ENCODE measurements at regions not wholly inside any gene's neighbourhood (a gene's known extent, or its start where the extent isn't known, plus 50 kb on each side); places are given as distances from the start of the nearest gene placed in this dataset.
"Not testable (repeated sequence)": the region's sequence is repeated elsewhere in the genome, so short reads cannot be mapped to it uniquely, and the experiment has no call there.

GRCh38 chr17:31721291-31722025 lies 137.6 kb downstream of the COPRS start:
- ChIA-PET POLR2A (no interaction called here), CTCF (no interaction called here)

GRCh38 chr17:31717251-31717650 lies 141.8 kb downstream of the COPRS start:
- POLR2A ChIA-PET; H3K27me3 Mint-ChIP-seq (ENCODE audit: low read depth); H3K4me1 Mint-ChIP-seq; DNase-seq (ENCODE audit: low spot score); H3K36me3 Mint-ChIP-seq; ATAC-seq; H3K27ac Mint-ChIP-seq; H3K4me3 Mint-ChIP-seq; CTCF ChIA-PET: not testable (repeated sequence)
- peaks cover 12% of the 10 kb centered on the region for H3K9me3 Mint-ChIP-seq

More at GRCh38 chr17:31721291-31722025, 137.6 kb downstream of the COPRS start:
- H3K27me3 Mint-ChIP-seq (ENCODE audit: low read depth): no peaks in the 10 kb centered on the region
- TF ChIP-seq ATF2 (CRISPR knock-in tag; IDR thresholded peaks at IDR 0.05; ENCODE audit: borderline replicate concordance, low read depth) (no peak), ZNF121 (CRISPR knock-in tag; IDR thresholded peaks at IDR 0.05) (no peak), SP1 (CRISPR knock-in tag; conservative IDR thresholded peaks at IDR 0.05) (no peak), SMAD4 (CRISPR knock-in tag; IDR thresholded peaks at IDR 0.05) (no peak), FOXJ3 (CRISPR knock-in tag; IDR thresholded peaks at IDR 0.05; ENCODE audit: borderline replicate concordance) (no peak), CREB1 (CRISPR knock-in tag; IDR thresholded peaks at IDR 0.05) (no peak), NR1H2 (CRISPR knock-in tag; IDR thresholded peaks at IDR 0.05) (no peak), ATF1 (CRISPR knock-in tag; IDR thresholded peaks at IDR 0.05) (no peak), CDX4 (CRISPR knock-in tag; IDR thresholded peaks at IDR 0.05; ENCODE audit: borderline replicate concordance) (no peak), MAX (CRISPR knock-in tag; IDR thresholded peaks at IDR 0.05) (no peak), HMGA2 (CRISPR knock-in tag; IDR thresholded peaks at IDR 0.05) (no peak), E2F5 (CRISPR knock-in tag; IDR thresholded peaks at IDR 0.05) (no peak)
- ATAC-seq (no peak), DNase-seq (ENCODE audit: low spot score) (no peak)
- H3K9me3 Mint-ChIP-seq: no peaks in the 10 kb centered on the region
- H3K4me3 Mint-ChIP-seq: no peak overlapping the region
- no peaks in the 10 kb centered on the region for H3K36me3 Mint-ChIP-seq
- H3K27ac Mint-ChIP-seq: no peak overlapping the region
- H3K4me1 Mint-ChIP-seq: no peaks in the 10 kb centered on the region

- CTCF ChIA-PET: no interaction called here
- ATAC-seq (no peak), DNase-seq (ENCODE audit: low spot score) (no peak)
- TF ChIP-seq TCF7 (CRISPR knock-in tag; IDR thresholded peaks at IDR 0.05; ENCODE audit: low read depth): no peak
- no peak for TF ChIP-seq ZNF232 (CRISPR knock-in tag; IDR thresholded peaks at IDR 0.05)
- TF ChIP-seq ZNF423 (CRISPR knock-in tag; IDR thresholded peaks at IDR 0.05): no peak
- no peak for TF ChIP-seq ZSCAN18 (CRISPR knock-in tag; IDR thresholded peaks at IDR 0.05)
- TF ChIP-seq NFE2L1 (CRISPR knock-in tag; IDR thresholded peaks at IDR 0.05): no peak
- TF ChIP-seq ZNF263 (CRISPR knock-in tag; IDR thresholded peaks at IDR 0.05; ENCODE audit: low read depth): no peak
- TF ChIP-seq IRF2 (CRISPR knock-in tag; IDR thresholded peaks at IDR 0.05; ENCODE audit: borderline replicate concordance, low read depth): no peak
- no peak for TF ChIP-seq EMX1 (CRISPR knock-in tag; IDR thresholded peaks at IDR 0.05)
- no peak for TF ChIP-seq ESRRA (CRISPR knock-in tag; IDR thresholded peaks at IDR 0.05; ENCODE audit: borderline replicate concordance)
- no peak for TF ChIP-seq ERG (CRISPR knock-in tag; IDR thresholded peaks at IDR 0.05)
- POLR2A ChIA-PET: interaction anchor here (0.6 kb wide), 1 partner anchor 464 kb away, joined by 3 read pairs; no protein-coding TSS in a partner anchor
- no peak overlapping the region for H3K27ac Mint-ChIP-seq
- H3K9me3 Mint-ChIP-seq: peaks cover 12% of the 10 kb centered on the region
- no peaks in the 10 kb centered on the region for H3K27me3 Mint-ChIP-seq (ENCODE audit: low read depth)
- H3K36me3 Mint-ChIP-seq: no peaks in the 10 kb centered on the region
- no peaks in the 10 kb centered on the region for H3K4me1 Mint-ChIP-seq
- no peak overlapping the region for H3K4me3 Mint-ChIP-seq
Measured at GRCh38 chr17:31715446-31715845, 143.6 kb downstream of the COPRS start.

Data from WTC11 (cell line).